Stimulated activated CD8-positive, alpha-beta memory T cell treated with anti-CD3 and anti-CD28 coated beads, Interleukin-4, amount 100 ng/mL, for 1 hour (primary cell): ENCODE measurements at regions not wholly inside any gene's neighbourhood (a gene's known extent, or its start where the extent isn't known, plus 50 kb on each side); places are given as distances from the start of the nearest gene placed in this dataset.
"Not testable (repeated sequence)": the region's sequence is repeated elsewhere in the genome, so short reads cannot be mapped to it uniquely, and the experiment has no call there.

Experiments
- DNase-seq, 2 donors: peaks; one replicate each; pipeline ENCODE4 v3.0.0-alpha.2; 2020; ENCODE audit warnings: low read depth in 2 of 2, low spot score in 1 of 2

DNA sequence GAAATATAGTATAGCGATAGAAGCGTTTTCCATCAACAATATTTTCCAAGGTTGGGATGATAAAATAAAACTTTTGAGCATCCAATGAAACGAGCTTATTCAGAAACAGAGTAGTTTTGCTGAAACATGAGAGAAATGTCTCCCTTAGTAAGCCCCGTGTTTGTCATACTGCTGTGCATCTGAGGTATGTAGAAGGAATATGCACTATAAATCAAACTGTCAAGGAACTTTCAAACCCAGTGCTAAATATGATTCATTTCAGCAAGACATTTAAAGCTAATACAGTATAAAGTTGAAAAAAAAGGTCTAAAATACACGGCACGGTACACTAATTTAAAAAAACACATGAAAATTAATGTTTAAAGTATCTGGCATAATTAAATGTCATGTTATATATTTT lies 546.2 kb downstream of the SLITRK5 start:
- no peak for DNase-seq

DNA sequence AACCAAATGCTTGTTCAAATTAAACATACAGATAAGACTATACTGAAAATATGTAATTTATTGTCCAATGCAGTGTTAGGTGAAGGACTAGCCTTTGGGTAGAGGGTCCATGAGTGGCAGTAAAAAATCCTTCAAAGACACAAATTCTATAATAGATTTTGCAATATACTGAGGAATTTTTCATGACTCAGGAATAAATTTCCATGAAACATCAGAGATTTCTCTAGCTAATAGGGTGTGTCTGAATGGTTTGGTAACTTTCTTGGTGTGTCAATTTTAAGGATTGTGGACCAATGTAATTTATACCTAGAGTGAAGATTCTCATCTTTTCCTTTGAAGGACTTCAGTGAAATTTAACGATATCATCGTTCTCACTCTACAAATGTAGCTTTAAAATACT lies 546.7 kb downstream of the SLITRK5 start:
- no peak for DNase-seq

DNA sequence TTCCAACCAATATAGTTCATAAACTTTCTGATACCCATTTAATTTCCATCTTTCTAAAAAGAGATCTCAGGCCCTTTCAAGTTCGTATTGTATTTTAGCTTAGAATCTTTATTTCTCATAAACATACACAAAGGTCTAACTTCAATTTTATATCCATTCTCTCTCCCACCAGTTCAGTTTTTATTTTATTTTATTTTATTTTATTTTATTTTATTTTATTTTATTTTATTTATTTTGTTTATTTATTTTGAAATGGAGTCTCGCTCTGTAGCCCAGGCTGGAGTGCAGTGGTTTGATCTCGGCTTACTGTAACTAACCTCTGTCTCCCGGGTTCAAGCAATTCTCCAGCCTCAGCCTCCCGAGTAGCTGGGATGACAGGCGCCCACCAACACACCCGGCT lies 552.8 kb downstream of the SLITRK5 start:
- no peak for DNase-seq

DNA sequence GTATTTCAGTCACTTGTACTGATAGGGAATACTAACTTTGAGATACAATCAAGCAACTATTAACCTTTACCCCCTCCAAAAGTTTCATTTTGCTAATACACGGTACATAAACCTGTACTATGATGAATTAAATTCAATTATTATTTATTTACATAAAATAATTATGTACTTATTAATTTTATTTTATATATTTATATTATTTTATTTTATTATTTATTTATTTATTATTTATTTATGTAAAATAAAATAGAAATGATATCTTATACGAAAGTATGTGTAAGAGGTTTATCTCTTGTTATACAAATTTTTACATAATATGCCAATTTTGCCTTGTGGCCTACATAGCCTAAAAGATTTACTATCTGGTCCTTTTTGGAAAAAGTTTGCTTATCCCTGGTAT lies 564.3 kb downstream of the SLITRK5 start:
- no peak for DNase-seq

DNA sequence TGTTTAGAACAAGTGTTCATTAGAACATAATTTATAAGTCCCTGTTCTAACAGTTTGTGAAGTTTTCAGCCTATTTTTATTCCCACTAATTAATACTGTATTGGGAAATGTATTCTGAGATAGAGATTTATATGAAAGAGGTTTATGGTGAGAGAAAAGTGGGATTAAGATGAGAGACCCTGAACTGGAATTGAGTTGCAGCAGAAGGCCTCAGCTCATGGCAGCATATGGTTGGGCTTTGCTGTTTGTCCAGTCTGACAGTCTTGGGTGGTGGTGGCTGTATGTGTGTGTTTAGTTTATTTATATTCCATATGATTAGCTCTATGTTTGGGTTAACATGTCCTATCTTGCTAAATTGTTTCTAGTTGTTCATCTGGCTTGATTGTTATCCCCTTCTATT lies 575.1 kb downstream of the SLITRK5 start:
- DNase-seq: no peak

DNA sequence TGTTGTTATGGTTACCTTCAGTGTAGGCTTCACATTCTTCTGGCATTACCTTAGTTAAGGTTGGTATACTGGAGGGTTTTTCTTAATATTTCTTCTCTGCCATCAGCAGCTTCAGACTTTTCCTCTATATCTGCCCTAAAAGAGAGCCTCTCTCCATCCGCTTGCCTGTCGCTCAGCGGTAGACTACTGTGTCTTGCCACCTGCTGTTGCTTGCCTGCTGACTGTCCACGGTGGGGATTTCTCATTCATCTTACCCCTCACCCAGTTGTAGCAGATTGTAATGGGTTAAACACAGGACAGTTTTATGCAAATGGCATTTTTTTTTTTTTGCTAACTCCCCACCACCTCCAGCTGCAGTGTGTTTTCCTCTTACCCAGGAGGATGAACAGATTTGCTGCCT lies 577.2 kb downstream of the SLITRK5 start:
- DNase-seq: no peak

DNA sequence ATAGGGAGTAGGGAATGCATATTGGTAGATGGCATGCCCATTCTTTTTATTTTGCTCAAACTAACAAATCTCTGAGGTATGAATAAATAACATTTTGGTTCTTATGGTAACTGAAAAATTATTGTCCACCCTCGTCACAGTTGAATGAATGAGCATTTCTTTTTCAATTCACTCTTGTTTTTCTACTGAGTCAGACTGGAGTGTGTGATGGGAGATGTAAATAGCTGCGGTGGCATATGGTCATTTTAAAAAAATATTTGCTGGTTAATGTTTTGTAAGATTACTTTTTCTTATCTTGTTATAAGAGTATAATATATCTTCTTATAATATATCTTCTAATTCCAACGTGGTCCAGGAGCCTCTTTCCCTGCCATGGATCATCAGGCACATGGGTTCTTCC lies 586.5 kb downstream of the SLITRK5 start:
- DNase-seq: no peak

DNA sequence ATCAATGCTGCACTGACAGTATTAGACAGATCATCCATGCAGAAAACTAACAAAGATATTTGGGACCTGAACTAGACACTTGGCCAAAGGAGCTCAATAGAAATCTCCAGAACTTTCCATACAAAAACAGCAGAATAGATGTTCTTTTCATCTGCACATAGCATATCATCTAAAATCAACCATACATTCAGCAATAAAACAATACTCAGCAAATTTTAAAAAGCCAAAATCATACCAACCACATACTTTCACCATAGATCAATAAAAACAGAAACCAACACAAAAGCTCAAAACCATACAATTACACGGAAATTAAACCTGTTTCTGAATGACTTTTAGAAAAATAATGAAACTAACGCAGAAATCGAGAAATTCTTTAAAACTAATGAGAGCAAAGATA lies 592.6 kb downstream of the SLITRK5 start:
- DNase-seq: no peak

DNA sequence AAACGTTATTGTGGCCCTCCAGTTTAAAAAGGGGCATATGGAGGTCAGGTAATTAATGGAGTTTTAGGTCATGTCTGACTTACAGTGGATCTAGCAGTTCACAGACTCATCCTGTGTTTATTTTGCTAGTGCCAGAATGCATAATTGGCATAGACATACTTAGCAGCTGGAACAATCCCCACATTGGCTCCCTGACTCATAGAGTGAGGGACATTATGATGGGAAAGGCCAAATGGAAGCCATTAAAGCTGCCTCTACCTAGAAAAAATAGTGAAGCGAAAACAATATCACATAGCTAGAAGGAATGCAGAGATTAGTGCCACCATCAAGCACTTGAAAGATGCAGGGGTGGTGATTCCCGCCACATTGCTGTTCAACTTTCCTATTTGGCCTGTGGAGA lies 610.7 kb downstream of the SLITRK5 start:
- no peak for DNase-seq

DNA sequence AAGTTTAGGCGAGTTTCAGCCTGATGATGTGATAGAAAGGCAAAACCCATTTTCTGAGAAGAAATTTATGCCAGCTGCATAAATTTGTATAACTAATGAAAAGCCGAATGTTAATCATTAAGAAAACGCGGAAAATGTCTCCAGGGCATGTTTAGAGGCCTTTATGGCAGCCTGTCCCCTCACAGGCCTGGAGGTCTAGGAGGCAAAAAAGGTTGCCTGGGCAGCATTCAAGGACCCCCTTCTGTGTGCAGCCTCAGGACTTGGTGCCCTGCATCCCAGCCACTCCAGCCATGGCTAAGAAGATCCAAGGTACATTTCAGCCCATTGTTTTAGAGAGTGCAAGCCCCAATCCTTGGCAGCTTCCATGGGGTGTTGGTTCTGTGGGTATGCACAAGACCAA lies 614.2 kb downstream of the SLITRK5 start:
- DNase-seq: no peak

DNA sequence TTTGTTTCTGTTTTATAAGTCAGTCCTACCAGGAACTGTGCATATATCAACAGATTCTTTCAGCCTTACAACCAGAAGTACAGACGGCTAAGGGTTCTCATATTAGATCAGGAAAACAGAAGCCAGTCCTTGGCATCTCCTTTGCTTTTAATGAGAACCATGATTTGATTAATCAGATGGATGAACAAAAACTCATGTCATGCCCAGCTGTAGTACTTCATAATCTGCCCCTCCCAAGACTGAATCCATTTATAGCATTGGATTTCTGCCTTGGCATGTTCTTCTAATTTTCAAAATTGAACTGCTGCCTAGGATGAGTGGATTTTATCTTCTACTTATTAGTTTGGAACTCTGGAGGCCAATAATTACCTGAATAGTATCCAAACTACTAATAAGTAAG lies 617.2 kb downstream of the SLITRK5 start:
- DNase-seq: no peak

DNA sequence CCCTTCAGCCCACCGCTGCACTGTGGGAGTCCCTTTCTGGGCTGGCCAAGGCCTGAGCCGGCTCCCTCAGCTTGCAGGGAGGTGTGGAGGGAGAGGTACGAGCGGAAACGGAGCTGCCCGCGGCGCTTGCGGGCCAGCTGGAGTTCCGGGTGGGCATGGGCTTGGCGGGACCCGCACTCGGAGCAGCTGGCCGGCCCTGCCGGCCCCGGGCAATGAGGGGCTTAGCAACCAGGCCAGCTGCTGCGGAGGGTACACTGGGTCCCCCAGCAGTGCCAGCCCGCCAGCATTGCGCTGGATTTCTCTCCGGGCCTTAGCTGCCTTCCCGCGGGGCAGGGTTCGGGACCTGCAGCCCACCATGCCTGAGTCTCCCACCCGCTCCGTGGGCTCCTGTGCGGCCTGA lies 620.6 kb downstream of the SLITRK5 start:
- DNase-seq: not testable (repeated sequence)

DNA sequence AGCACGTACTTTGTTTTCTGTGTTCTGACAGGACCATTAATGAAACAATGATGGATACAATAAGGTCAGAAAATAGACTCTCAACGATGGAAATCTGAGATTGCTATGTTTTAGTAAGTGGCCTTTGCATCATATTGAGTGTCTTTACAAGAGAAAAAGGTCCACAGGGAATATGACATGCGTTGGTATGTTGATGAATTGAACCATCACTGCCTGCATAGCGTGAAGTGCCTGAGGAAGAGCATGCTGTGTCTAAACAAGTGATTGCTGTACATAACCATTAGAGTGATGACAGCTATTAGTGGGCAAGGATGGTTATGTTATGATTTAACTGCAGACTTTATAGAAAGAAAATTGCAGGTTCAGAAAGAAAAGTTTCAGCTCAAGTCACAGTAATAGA lies 623.2 kb downstream of the SLITRK5 start:
- DNase-seq: no peak

DNA sequence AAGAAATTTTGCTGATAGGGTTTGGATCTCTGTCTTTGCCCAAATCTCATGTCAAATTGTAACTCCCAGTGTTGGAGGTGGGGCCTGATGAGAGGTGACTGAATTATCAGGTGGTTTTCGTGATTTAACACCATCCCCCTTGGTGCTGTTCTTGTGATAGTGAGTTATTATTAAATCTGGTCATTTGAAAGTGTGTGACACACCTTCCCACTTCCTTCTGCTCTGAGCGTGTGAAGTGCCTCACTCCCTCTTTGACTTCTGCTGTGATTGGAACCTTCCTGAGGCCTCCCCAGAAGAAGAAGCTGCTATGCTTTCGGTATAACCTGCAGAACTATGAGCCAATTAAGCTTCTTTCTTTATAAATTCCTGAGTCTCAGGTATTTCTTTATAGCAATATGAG lies 632.0 kb downstream of the SLITRK5 start:
- DNase-seq: no peak

DNA sequence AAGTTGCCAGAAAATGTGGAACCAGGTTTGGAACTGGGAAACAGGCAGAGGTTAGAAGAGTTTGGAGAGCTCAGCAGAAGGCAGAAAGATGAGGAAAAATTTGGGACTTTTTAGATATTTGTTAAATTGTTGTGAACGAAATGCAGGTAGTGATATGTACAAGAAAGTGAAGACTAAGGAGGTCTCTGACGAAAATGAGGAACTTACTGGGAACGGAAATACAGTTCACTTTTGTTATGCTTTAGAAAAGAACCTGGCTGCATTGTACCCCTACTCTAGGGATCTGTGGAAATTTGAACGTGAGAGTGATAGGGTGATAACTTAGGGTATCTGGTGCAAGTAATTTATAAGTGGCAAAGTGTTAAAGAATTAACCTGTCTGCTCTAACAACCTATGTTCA lies 632.4 kb downstream of the SLITRK5 start:
- DNase-seq: no peak

DNA sequence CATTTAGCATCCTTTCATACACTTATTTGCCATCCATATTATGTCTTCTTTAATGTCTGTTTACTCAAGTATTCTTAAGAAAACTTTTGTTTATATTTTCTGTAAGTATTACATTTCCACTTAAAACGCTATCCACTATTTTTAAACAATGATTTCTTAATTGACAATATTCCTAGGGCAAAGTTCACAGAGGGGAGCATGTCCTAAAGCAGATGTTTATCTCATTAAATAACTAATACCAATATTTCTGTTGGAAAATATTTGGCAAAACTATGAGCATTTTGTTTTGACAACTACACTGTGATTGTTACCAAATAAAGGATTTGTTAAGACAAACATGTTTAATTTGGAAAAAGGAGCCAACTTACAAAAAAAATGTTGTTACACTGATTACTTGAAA lies 643.3 kb downstream of the SLITRK5 start:
- no peak for DNase-seq

DNA sequence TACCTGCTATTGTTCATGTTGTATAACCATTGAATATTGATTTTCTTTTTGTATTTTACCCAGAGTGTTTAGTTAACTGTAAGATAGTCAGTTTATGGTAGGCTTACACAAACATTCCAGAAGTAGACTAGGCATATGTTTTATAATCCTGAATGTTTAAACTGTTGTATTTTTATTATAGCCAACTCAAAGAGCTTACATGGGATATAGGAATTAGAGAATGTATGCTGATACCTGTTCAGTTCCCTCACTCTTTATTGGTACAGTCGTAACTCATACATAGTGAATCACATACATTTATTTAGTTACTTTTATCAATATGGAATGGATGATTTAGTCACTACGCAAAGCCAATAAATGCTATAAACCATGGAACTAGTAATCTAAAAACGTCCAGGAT lies 657.9 kb downstream of the SLITRK5 start:
- DNase-seq: no peak

DNA sequence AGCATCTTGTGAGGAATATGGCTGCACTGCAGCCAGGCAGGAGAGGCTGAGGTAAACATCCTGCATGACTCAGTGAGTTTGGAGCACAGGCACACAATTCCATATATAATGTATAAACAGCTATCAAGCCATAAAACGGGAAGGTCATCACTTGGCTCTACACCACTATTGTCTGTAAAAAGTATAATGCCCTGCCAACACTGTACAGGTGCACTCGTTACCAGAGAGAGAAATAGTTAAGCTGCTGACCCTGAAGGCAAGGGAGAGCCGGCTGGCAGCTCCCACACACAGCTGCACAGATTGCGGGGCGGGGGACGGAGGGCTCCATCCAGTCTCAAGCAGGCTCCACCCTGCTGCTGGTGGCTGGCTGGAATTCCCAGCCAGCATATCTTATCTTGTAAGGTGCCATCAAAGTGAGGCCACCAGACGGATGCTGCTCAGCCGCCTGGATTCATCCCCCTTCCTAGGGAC lies 668.1 kb downstream of the SLITRK5 start:
- DNase-seq: no peak

DNA sequence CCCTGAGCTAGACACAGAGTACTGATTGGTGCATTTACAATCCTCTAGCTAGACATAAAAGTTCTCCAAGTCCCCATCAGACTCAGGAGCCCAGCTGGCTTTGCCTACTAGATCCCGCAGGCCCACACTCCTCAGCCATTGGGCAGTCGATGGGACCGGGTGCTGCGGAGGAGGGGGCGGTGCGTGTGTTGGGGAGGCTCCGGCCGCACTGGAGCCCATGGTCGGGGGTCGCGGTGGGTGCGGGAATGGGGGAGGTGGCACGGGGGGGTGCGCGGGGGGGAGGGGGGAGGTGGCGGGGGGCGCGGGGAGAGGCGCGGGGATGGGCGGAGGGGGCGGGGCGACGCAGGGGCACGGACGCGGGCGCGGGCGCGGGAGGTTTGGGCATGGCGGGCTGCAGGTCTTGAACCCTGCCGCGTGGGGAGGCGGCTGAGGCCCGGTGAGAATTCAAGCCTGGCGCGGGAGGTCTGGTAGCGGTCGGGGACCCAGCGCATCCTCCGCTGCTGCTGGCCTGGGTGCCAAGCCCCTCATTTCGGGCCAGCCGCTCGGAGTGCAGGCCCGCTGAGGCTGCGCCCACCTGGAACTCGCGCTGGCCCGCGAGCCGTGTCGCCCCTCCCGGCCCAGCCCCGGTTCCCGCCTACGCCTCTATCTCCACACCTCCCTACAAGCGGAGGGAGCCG lies 674.1 kb downstream of the SLITRK5 start:
- DNase-seq: no peak

DNA sequence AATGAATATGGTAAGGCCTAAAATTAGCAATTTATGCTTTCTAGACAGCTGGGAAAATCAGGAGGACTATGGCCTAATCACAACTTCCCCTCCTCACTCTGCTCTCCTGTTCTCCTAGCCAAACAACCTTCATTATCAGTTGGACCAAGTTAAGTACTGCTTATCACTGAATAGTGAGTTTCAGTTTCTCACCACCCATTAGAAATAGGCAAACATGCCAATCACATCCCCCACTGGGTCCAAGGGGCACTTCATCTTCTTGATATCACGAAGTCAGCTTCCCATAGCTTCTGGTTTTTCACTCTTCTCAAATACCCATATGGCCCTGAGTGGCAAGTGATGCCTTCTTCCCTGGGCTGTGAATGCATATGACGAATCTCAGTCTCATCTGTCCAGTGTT lies 689.6 kb downstream of the SLITRK5 start:
- no peak for DNase-seq

DNA sequence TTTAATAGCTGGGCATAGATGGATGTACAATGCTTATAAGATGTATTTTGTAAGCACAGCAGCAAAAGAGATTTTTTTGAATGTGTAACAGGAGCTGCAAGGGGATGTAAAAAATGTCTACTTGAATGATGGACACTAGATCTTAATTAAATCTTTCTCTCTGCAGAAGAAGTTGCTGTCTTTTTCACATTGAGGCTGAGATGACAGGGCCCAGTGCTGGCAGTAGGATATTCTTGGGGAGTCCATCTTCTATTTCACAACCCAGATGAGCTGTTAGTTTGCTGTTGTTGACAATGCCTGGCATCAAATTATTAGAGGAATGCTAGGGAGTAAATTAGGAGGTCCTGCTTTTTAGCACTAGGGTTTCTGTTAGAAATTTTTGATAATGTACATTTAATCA lies 698.7 kb downstream of the SLITRK5 start:
- DNase-seq: no peak

DNA sequence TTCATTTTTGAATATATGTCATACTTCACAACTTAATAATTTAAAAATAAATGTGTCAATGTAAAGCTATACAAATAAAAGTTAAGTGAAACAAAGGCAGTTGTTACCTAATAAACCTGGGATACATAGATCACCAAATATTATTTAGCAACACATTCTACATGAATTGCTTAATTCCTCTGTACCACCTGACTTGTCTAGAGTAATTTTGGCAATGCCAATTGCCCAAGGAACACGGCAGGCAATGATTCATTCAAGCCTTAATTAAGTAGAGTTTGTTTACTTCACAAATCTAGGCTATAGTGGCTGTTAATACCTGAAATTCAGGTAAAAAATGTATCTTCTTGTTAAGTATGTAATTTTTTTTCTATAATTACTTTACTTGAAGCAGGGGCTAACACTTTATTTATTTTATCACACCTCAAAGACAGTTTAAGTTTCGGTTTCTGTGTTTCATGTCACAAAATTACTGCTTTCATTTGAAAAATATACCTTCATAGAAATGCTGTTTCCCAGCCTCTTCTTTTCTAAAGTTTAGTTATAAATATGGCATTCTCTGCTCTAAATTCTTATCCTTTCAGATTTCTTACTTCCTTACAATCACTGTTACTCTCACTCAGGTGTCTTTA lies 705.7 kb downstream of the SLITRK5 start:
- DNase-seq: no peak

DNA sequence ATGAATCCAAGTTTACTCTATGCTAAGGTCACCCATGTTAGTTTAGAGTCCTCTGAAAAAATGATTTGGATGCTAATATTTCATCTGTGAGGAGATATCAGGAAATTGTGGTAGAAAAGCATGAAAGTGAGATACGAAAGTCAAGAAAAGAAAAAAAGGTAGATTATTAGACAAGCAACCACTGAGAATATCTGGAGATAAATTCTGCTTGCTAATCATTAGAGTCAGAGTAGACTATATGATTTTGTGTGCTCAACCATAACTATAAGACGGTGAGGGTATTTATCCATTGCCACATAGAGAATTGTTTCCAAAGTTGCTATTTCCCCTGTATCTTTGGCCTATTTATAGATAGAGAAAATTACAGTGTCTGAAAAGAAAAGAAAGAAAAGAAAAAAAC lies 706.7 kb downstream of the SLITRK5 start:
- no peak for DNase-seq
